GM18868 (cell line): ENCODE measurements at regions not wholly inside any gene's neighbourhood (a gene's known extent, or its start where the extent isn't known, plus 50 kb on each side); places are given as distances from the start of the nearest gene placed in this dataset.
A peak's percentile ranks its signal among the peaks of the same experiment; 100 is the strongest.
"Not testable (repeated sequence)": the region's sequence is repeated elsewhere in the genome, so short reads cannot be mapped to it uniquely, and the experiment has no call there.

Source experiments
- ATAC-seq: cut with Tn5 transposase; IDR thresholded peaks from one replicate; pipeline ENCODE4 v1.9.1; 2021; ENCODE audit warnings: mild to moderate bottlenecking, moderate library complexity; ENCODE audit not compliant: unreplicated experiment

DNA sequence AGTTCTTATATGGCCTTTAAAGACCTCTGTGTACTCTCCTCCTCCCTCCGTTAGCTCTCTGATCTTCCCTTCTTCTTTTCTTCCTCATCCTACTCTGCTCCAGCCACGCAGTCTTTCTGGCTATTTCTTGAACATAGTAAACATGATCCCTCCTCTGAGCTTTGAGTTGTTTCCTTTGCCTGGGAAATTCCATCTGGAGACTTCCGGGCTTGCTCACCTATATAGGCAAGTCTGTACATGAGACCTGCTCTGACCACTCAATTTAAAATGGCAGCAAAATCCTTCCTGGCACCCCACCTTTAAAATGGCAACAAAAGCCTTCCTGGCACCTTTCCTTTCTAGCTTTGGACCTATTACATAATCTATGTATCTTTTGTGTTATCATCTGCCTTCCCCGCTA is 517.6 kb downstream of the TTLL7 start:
- ATAC-seq, result not testable (repeated sequence)

GRCh38 chr1:83479591-83480239 is 519.2 kb downstream of the TTLL7 start:
- peak; percentile 75 for ATAC-seq

DNA sequence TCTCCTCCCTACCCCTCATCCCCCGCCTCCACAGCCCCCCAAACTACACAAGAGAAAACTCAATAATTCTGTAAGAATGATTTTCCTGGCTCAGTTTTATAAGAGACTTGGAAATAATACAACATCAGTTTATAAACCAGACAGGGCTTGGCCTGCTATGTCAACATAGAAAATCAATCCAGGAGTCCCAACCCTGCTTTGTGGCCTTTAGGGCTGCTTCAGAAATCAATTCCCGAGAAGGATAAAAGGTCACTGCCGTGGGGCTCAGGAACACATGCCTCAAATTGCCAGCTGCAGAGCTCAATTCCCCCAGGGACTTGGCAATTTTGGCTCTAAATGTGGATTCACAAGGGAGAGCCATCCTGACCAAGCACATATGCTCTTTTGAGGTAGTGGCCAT is 520.8 kb downstream of the TTLL7 start:
- ATAC-seq, result not testable (repeated sequence)

- ATAC-seq, result peak; percentile 24
Measured at GRCh38 chr1:83476518-83476917, 522.4 kb downstream of the TTLL7 start.

DNA sequence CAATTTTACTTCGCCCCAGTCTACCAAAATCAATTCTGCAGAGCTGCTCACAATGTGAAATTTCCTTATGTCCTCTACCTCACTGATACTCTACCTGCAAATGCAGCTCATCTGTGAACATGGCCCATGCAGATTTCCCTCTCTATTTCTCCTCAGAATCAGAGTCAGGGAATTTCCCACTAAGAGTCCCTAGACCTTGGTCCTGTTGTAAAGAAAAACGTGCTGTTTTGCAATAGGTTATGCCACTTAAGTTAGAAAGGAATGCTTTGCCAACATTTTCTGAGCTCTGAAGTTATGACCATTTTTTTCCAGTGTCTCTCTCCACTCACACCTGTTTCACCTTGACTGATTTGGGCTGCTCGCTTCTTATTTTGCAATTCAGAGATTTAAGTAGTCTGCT is 524.0 kb downstream of the TTLL7 start:
- not testable (repeated sequence) for ATAC-seq

DNA sequence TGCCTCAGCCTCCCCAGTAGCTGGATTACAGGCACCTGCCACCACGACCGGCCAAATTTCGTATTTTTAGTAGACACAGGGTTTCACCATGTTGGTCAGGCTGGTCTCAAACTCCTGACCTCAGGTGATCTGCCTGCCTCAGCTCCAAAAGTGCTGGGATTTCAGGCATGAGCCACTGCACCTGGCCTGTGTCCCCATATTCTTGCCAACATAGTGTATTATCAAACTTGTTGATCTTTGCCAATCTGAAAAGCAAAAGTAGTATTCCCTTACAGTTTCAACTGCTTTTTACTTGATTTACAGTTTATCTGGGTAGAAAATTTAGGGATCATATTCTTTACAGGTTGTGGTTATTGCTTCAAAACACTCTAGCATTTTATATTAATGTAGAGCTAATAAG is 524.9 kb downstream of the TTLL7 start:
- ATAC-seq, result not testable (repeated sequence)

- ATAC-seq, result not testable (repeated sequence)
Measured at GRCh38 chr1:83472066-83472465, 526.9 kb downstream of the TTLL7 start.

DNA sequence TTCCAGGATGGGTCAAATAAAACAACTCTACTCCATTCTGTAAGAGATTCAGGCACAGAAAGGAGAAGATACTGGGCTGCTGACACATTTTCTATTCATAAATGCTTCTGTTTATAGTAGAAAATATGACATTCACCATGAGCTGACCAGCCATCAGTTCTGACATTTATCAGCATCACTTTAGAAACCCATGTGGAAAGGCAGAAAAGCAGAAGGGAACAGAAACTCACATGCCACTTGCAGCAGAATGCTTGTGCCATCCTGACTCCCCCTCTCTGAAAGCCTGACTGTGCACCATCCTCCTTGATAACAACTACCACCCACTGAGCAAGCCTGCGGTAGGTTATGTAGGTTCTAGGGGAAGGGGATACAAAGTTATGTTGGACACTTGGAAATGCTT is 527.7 kb downstream of the TTLL7 start:
- ATAC-seq, result peak; percentile 77

GRCh38 chr1:83468336-83468735 is 530.6 kb downstream of the TTLL7 start:
- not testable (repeated sequence) for ATAC-seq

DNA sequence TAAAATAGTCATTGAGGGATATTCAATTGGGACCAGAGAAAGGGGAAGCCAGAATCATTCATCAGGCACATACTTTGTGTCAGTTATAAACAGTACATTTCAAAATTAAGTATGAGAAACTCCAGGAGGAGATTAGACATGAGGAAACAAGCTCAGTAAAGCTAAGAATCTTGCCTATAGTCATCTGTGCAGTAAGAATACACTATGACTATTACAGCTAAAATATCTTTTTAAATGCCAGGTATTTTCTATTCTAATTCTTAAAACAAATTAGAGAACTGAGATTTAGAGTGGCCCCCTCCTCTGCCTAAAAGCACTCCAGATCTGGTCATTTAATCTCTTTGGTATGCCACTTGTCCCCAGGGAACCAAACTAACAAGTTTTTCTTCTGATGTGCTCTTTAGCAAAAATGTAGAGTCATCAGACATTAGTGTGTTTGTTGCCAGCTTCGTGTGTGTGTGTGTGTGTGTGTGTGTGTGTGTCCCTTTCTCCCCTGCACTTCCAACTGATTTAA is 541.1 kb downstream of the TTLL7 start:
- peak; percentile 84 for ATAC-seq

GRCh38 chr1:83457281-83457680 is 541.7 kb downstream of the TTLL7 start:
- not testable (repeated sequence) for ATAC-seq

DNA sequence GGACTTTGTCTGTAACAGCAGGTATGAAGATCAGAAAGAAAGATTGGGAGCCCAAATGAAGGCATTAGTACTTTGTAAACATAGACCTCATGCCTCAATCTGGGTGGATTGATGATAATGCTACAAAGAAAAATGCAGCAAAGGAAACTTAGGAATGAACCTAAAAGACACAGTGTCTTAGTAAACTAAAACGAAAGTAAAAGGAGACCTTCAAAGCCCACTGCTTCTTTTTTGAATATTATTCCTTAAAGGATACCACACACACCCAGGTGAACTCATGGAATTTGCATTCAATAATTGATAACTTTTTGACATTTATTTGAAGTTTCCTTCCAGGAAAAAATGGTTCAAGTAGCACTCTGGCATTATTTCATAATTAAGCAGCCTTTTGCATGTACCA is 543.2 kb downstream of the TTLL7 start:
- ATAC-seq, result not testable (repeated sequence)

- not testable (repeated sequence) for ATAC-seq
Measured at GRCh38 chr1:83445873-83446272, 553.1 kb downstream of the TTLL7 start.

DNA sequence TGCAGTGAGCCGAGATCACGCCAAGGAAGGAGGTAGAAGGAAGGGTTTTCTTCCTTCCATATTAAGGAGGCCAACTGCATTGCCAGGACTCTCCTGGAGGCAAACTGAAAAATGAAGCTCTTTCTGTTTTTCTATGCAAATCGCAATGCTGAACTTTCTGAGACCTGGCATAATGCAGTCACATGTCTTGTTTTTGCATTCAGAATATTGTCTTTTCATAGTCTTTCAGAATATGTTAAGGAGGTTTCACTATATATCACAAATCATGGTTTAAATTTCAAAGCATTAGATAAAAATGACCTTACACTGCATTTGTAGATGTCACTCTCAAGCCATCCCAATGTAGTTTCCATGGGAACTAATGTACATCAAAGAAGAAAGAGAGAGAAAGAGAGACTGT is 556.5 kb downstream of the TTLL7 start:
- ATAC-seq, result not testable (repeated sequence)

GRCh38 chr1:83440586-83440985 is 558.3 kb downstream of the TTLL7 start:
- ATAC-seq, result not testable (repeated sequence)

DNA sequence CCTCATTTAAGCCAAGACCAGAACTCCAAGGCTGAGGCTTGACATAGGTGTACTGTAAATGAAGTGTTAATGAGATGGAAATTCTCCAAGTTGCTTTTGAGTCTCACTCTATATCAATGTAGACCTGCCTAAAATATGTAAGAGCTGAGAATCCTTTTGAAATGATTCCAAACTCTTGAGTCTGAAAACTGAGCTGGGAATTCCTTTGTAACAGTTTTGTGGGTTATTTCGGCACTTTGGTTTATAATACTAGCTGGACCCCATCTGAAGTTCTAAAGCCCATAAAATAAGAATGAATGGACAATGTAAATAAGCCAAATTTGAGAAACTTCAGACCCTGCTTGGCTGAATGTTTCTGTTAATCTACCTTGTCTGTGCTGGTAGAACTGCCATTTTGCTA is 558.9 kb downstream of the TTLL7 start:
- not testable (repeated sequence) for ATAC-seq

- not testable (repeated sequence) for ATAC-seq
Measured at GRCh38 chr1:83438316-83438715, 560.6 kb downstream of the TTLL7 start.

DNA sequence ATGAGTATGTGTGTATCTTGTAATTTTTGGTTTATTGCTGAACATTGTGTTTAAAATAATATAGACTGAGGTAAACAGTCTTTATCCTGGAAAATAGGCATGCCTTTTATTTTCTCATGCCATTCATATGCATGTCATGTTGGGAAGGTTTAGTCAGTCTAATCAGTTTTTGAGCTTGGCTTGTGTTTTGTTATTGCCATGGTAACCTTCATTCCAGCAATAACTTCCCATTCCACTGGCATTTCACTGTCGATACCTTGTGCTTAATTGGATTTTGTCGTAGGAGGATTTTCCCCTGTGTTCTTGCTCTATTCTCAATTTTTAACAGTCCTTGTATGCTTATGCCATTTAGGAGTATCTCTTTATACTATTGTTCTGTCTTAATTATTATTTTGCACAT is 563.6 kb downstream of the TTLL7 start:
- ATAC-seq, result not testable (repeated sequence)

DNA sequence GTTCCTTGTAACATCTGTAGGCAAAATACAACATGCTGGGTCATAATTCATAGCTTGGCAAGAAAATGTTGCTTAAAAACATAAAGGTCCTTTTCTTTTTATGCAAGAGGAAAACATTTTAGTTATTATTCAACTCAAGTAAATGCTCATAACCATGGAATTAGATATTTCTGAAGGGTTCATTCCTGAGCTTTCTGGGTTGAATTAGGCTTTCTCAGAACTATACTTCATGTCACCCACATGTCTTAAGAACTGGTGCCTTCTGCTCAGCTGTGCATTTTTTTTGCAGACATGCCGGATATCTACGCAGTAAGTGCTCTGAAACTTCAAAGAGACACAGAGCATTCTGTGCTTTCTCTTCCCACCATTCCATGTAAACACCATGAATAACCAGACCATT is 571.4 kb downstream of the TTLL7 start:
- not testable (repeated sequence) for ATAC-seq

GRCh38 chr1:83423382-83423781 is 575.5 kb downstream of the TTLL7 start:
- ATAC-seq, result not testable (repeated sequence)

- ATAC-seq, result no peak
Measured at GRCh38 chr1:83418558-83418957, 580.4 kb downstream of the TTLL7 start.

- not testable (repeated sequence) for ATAC-seq
Measured at GRCh38 chr1:83413839-83414107, 585.2 kb downstream of the TTLL7 start.
